ENCODE measurements at regions not wholly inside any gene's neighbourhood (a gene's known extent, or its start where the extent isn't known, plus 50 kb on each side); places are given as distances from the start of the nearest gene placed in this dataset.

DNA sequence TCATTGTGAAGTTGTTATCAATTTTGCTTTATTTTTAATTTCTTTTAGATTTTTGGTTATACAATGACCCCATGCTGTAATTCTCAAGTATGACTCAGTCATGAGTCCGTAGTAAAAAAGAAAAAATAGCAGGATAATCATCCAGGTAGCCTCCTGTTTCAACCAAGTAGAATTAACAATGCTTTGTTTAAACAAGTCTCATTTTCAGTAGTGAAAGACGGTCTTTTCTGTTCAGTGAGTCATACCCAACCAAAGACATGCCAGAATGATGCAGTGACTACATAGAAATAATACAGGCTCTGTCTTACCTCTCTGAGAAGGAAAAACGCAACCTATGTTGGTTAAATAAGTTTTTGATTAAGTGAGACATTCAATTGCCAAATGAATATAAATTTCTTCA, 67.8 kb upstream of the DSC1 start:
- Histone ChIP-seq H3K4ac (ENCODE audit: low read depth, low read length) (no peak overlapping the region), H3K4me2 (ENCODE audit: low read length) (no peak overlapping the region), H4K91ac (ENCODE audit: low read depth, low read length) (no peak overlapping the region), H2BK12ac (ENCODE audit: low read length) (no peak overlapping the region), H4K8ac (ENCODE audit: low read depth, low read length) (no peak overlapping the region), H4K12ac (ENCODE audit: low read depth, low read length) (no peak overlapping the region), H2AK5ac (ENCODE audit: low read length) (no peak overlapping the region), H3K14ac (ENCODE audit: low read length) (no peak overlapping the region), H2BK5ac (ENCODE audit: low read depth, low read length, poor library complexity) (no peak overlapping the region), H3K4me1 (ENCODE audit: control insufficient read depth in 1 of 2, insufficient read depth in 2 of 2, low read length in 2 of 2) (peaks cover 5 to 8% of the 10 kb centered on the region in 2 experiments), H3K79me2 (ENCODE audit: control insufficient read depth, insufficient read depth, low read length, poor library complexity) (no peaks in the 10 kb centered on the region), H3K23ac (ENCODE audit: low read length) (no peak overlapping the region), H3K4me3 (ENCODE audit: low read depth, low read length) (no peak overlapping the region), H3K9me3 (ENCODE audit: insufficient read depth, low read depth, low read length) (no peaks in the 10 kb centered on the region), H2BK120ac (ENCODE audit: insufficient read depth, low read length, poor library complexity) (no peak overlapping the region), H3K27me3 (ENCODE audit: insufficient read depth, low read length) (no peaks in the 10 kb centered on the region), H3K79me1 (ENCODE audit: low read length) (peaks cover 7% of the 10 kb centered on the region), H3K36me3 (ENCODE audit: control insufficient read depth in 1 of 2, insufficient read depth in 2 of 2, low read length in 2 of 2) (no peaks in the 10 kb centered on the region), H3K27ac (ENCODE audit: low read depth, low read length) (no peak overlapping the region), H3K18ac (ENCODE audit: low read length) (no peak overlapping the region), H2AFZ (ENCODE audit: insufficient read depth, low read length, poor library complexity) (no peak overlapping the region), H3K9ac (ENCODE audit: low read length) (no peak overlapping the region)
- no CpG with 5 or more reads among the region's 3 CpGs for WGBS (ENCODE audit: extremely low coverage, insufficient coverage, insufficient read length)
- peak in 1 of 2 donors; percentile 35 for DNase-seq

DNA sequence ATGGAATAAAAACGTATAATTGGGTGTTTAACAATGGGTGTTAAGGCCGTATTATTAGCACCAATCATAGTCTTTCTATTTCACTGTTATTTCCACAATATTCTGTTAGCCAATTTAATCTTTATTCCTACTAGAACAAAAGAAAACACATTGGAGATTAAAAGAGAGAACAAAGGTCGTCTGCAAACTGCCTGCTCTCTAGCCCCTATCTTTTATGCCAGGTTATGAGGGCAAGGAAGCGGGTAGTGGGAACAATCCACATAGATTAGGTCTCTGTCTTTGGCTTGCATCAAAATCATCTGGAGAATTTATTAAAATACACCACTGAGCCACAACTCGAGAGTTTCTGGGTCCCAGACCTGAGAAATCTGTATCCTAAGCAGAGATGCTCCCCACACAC, 69.4 kb upstream of the DSC1 start:
- H3K79me1 ChIP-seq (ENCODE audit: low read length), result peaks cover 5% of the 10 kb centered on the region
- H3K18ac ChIP-seq (ENCODE audit: low read length), result no peak overlapping the region
- no peak overlapping the region for H2BK12ac ChIP-seq (ENCODE audit: low read length)
- H4K91ac ChIP-seq (ENCODE audit: low read depth, low read length), result peak overlapping the region; percentile 57
- H3K4ac ChIP-seq (ENCODE audit: low read depth, low read length), result no peak overlapping the region
- H3K4me2 ChIP-seq (ENCODE audit: low read length), result no peak overlapping the region
- no peak overlapping the region for H2AFZ ChIP-seq (ENCODE audit: insufficient read depth, low read length, poor library complexity)
- H2BK5ac ChIP-seq (ENCODE audit: low read depth, low read length, poor library complexity), result no peak overlapping the region
- H3K27ac ChIP-seq (ENCODE audit: low read depth, low read length), result no peak overlapping the region
- no CpG with 5 or more reads among the region's 5 CpGs for WGBS (ENCODE audit: extremely low coverage, insufficient coverage, insufficient read length)
- H3K4me3 ChIP-seq (ENCODE audit: low read depth, low read length), result no peak overlapping the region
- no peak overlapping the region for H2BK120ac ChIP-seq (ENCODE audit: insufficient read depth, low read length, poor library complexity)
- H3K79me2 ChIP-seq (ENCODE audit: control insufficient read depth, insufficient read depth, low read length, poor library complexity), result no peaks in the 10 kb centered on the region
- no peak overlapping the region for H4K8ac ChIP-seq (ENCODE audit: low read depth, low read length)
- no peak overlapping the region for H3K9ac ChIP-seq (ENCODE audit: low read length)
- no peak overlapping the region for H4K12ac ChIP-seq (ENCODE audit: low read depth, low read length)
- H3K23ac ChIP-seq (ENCODE audit: low read length), result no peak overlapping the region
- H3K36me3 ChIP-seq (ENCODE audit: control insufficient read depth in 1 of 2, insufficient read depth in 2 of 2, low read length in 2 of 2), result no peaks in the 10 kb centered on the region
- H2AK5ac ChIP-seq (ENCODE audit: low read length), result peak overlapping the region; percentile 93
- no peak for DNase-seq
- H3K14ac ChIP-seq (ENCODE audit: low read length), result peak overlapping the region; percentile 57
- H3K27me3 ChIP-seq (ENCODE audit: insufficient read depth, low read length), result no peaks in the 10 kb centered on the region
- no peaks in the 10 kb centered on the region for H3K9me3 ChIP-seq (ENCODE audit: insufficient read depth, low read depth, low read length)
- H3K4me1 ChIP-seq (ENCODE audit: control insufficient read depth in 1 of 2, insufficient read depth in 2 of 2, low read length in 2 of 2), result peaks cover 2 to 3% of the 10 kb centered on the region in 2 experiments

DNA sequence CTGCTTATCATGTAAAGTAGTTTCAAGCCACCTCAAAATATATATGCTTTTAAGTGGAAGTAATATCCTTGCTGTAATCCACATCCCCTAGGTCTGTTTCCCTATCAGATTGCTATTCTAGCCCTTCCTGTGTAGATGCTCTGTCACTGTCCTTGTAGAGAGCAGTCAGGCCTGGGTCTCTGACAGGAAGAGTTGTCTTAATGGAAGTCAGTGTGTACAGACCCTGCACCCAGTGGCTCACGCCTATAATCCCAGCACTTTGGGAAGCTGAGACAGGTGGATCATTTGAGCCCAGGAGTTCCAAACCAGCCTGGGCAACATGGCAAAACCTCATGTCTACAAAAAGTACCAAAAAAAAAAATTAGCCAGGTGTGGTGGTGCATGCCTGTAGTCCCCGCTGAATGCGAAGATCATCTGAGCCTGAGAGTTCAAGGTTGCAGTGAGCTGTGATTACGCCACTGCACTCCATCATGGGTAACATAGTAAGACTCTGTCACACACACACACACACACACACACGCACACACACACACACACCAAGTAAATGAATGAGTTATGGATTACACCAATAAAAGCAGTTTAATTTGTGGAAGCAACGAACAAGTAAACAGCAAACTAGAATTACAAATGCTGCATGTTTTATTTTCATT, 70.2 kb upstream of the DSC1 start:
- Histone ChIP-seq H3K4me1 (ENCODE audit: control insufficient read depth in 1 of 2, insufficient read depth in 2 of 2, low read length in 2 of 2) (peaks cover 2 to 3% of the 10 kb centered on the region in 2 experiments), H3K14ac (ENCODE audit: low read length) (no peak overlapping the region), H3K27ac (ENCODE audit: low read depth, low read length) (no peak overlapping the region), H3K9me3 (ENCODE audit: insufficient read depth, low read depth, low read length) (no peaks in the 10 kb centered on the region), H2AK5ac (ENCODE audit: low read length) (no peak overlapping the region), H2BK5ac (ENCODE audit: low read depth, low read length, poor library complexity) (no peak overlapping the region), H4K8ac (ENCODE audit: low read depth, low read length) (no peak overlapping the region), H3K4me2 (ENCODE audit: low read length) (no peak overlapping the region), H3K4me3 (ENCODE audit: low read depth, low read length) (no peak overlapping the region), H3K27me3 (ENCODE audit: insufficient read depth, low read length) (no peaks in the 10 kb centered on the region), H3K79me1 (ENCODE audit: low read length) (peaks cover 2% of the 10 kb centered on the region), H3K79me2 (ENCODE audit: control insufficient read depth, insufficient read depth, low read length, poor library complexity) (no peaks in the 10 kb centered on the region), H4K91ac (ENCODE audit: low read depth, low read length) (no peak overlapping the region), H2BK120ac (ENCODE audit: insufficient read depth, low read length, poor library complexity) (no peak overlapping the region), H4K12ac (ENCODE audit: low read depth, low read length) (no peak overlapping the region), H3K18ac (ENCODE audit: low read length) (no peak overlapping the region), H2BK12ac (ENCODE audit: low read length) (no peak overlapping the region), H3K9ac (ENCODE audit: low read length) (no peak overlapping the region), H2AFZ (ENCODE audit: insufficient read depth, low read length, poor library complexity) (no peak overlapping the region), H3K4ac (ENCODE audit: low read depth, low read length) (no peak overlapping the region), H3K36me3 (ENCODE audit: control insufficient read depth in 1 of 2, insufficient read depth in 2 of 2, low read length in 2 of 2) (no peaks in the 10 kb centered on the region), H3K23ac (ENCODE audit: low read length) (no peak overlapping the region)
- WGBS (ENCODE audit: extremely low coverage, insufficient coverage, insufficient read length), result no CpG with 5 or more reads among the region's 6 CpGs
- DNase-seq, result no peak

DNA sequence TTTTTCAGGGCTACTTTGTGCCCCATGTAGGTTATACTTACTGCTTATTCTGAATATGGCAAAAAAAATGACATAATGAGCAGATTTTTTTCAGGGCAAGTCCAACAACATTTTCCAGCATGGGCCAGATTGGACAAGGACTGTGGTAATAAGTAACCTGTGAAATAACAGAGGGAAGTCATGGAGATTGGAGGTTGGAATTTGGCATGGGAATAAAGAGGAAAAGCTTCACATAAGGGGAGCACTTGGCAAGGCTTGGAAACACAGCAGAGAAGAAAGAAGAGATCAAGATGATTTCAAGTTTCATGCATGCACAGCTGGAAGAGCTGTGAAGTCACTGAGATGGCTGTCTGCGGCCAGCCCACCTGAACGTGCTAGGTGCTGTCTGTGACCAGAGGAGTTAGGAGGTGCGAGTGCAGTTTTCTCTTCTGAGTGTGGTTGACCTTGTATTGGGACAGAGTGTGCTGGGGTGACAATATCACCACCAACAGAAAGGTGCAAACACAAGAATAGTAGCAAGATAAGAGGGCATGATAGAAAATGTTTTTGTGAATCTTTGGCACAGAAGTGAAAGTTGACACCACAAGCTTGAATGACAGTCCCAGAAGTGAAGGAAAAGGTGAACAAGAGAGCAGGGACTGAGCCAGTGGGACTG, 71.1 kb upstream of the DSC1 start:
- Histone ChIP-seq H3K36me3 (ENCODE audit: control insufficient read depth in 1 of 2, insufficient read depth in 2 of 2, low read length in 2 of 2) (no peaks in the 10 kb centered on the region), H2BK120ac (ENCODE audit: insufficient read depth, low read length, poor library complexity) (no peak overlapping the region), H4K91ac (ENCODE audit: low read depth, low read length) (no peak overlapping the region), H3K27me3 (ENCODE audit: insufficient read depth, low read length) (no peaks in the 10 kb centered on the region), H3K4me2 (ENCODE audit: low read length) (no peak overlapping the region), H3K4ac (ENCODE audit: low read depth, low read length) (no peak overlapping the region), H3K79me2 (ENCODE audit: control insufficient read depth, insufficient read depth, low read length, poor library complexity) (no peaks in the 10 kb centered on the region), H3K4me3 (ENCODE audit: low read depth, low read length) (no peak overlapping the region), H3K14ac (ENCODE audit: low read length) (no peak overlapping the region), H3K9me3 (ENCODE audit: insufficient read depth, low read depth, low read length) (no peaks in the 10 kb centered on the region), H4K8ac (ENCODE audit: low read depth, low read length) (no peak overlapping the region), H4K12ac (ENCODE audit: low read depth, low read length) (no peak overlapping the region), H3K27ac (ENCODE audit: low read depth, low read length) (no peak overlapping the region), H2BK5ac (ENCODE audit: low read depth, low read length, poor library complexity) (no peak overlapping the region), H3K23ac (ENCODE audit: low read length) (no peak overlapping the region), H3K9ac (ENCODE audit: low read length) (no peak overlapping the region), H3K4me1 (ENCODE audit: control insufficient read depth in 1 of 2, insufficient read depth in 2 of 2, low read length in 2 of 2) (peaks cover 0 to 2% of the 10 kb centered on the region in 2 experiments), H3K18ac (ENCODE audit: low read length) (no peak overlapping the region), H3K79me1 (ENCODE audit: low read length) (no peaks in the 10 kb centered on the region), H2BK12ac (ENCODE audit: low read length) (no peak overlapping the region), H2AK5ac (ENCODE audit: low read length) (no peak overlapping the region), H2AFZ (ENCODE audit: insufficient read depth, low read length, poor library complexity) (no peak overlapping the region)
- peak in 1 of 2 donors; percentile 62 for DNase-seq
- WGBS (ENCODE audit: extremely low coverage, insufficient coverage, insufficient read length), result no CpG with 5 or more reads among the region's 3 CpGs
